HG03575 (cell line): ENCODE measurements at regions not wholly inside any gene's neighbourhood (a gene's known extent, or its start where the extent isn't known, plus 50 kb on each side); places are given as distances from the start of the nearest gene placed in this dataset.
"Not testable (repeated sequence)": the region's sequence is repeated elsewhere in the genome, so short reads cannot be mapped to it uniquely, and the experiment has no call there.

ENCODE experiments used
- ATAC-seq: cut with Tn5 transposase; IDR thresholded peaks from one replicate; pipeline ENCODE4 v1.9.1; 2021; ENCODE audit not compliant: unreplicated experiment, insufficient number of reproducible peaks, low FRiP score; ENCODE audit errors: extremely low read depth

- ATAC-seq = no peak
Observed at GRCh38 chr6:132118144-132118543, 167.0 kb upstream of the CCN2 start.

GRCh38 chr6:132115714-132116366 is 164.7 kb upstream of the CCN2 start:
- no peak for ATAC-seq

DNA sequence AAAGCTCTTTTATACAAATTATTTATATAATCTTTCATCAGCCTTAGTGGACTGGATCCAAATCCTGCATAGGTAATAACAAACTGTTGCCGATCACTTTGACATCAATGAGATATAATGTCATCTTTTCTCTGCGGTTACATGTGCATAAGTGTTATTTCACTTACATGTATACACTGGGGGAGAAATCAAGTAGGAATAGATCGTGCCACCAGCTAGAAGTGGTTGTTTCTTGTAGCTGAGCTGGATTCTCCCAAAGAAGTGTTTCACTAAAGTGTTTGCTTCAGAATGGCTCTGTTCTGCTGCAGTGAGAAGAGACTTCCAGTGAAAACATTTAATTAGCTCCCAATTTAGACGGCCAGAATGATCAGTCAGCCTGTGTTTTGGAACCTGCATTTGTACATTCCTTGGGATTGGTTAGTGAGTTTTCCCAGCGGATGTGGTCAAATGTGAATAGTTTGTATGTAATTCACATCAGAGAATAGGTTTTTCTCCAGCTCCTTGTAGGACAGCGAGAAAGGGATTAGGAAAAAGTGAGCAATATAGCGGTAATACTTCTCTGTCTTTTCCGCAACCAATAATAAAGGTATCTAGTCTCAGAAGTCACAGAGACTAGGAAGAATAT is 163.1 kb upstream of the CCN2 start:
- ATAC-seq = no peak

GRCh38 chr6:132109752-132110151 is 158.6 kb upstream of the CCN2 start:
- not testable (repeated sequence) for ATAC-seq

DNA sequence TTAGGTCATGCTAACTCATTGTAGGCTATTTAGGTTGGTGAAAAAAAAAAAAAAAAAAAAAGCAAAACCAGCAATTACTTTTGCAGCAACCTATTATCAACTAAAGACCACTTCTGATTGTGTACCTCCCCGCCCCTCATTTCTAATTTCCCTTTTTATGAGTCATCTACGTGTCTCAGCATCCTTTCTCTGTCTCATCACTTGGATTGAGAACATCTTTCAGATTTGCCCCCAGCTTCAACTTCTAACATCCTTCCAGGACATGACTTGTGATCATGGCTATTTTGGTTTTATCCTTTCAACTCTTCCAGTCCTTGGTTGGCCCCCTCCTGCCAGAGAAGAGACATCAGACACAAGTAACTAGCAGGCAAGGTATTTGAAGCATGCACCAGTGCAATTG is 156.7 kb upstream of the CCN2 start:
- no peak for ATAC-seq

- ATAC-seq = no peak
Observed at GRCh38 chr6:132101535-132101934, 150.4 kb upstream of the CCN2 start.

DNA sequence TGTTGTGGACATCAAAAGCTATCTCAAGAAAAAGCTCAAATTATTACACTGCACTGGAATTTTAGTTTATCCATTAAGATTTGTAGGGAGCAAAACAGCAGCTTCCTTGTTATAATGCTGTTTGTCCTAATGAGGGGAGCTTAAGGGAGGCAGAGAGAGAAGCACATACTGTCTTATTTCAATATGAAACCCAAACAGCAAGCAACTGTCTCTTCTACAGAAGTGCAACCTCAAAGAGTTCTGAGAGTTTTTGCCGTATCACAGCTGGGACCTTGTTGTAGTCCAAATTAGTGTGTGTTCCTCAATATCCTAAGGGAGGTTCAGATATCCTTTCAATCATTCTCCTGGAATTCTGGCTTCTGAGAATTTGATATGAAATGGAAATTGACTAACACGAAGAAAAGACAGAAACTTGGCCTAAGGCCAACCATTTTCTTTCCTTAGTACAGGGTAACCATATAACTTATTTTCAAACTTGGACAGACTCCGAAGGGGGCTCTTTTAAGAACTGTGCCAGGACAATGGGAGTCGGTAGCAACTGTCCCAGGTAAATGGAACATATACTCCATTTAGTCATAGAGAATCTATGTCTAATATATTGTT is 149.3 kb upstream of the CCN2 start:
- ATAC-seq = no peak

DNA sequence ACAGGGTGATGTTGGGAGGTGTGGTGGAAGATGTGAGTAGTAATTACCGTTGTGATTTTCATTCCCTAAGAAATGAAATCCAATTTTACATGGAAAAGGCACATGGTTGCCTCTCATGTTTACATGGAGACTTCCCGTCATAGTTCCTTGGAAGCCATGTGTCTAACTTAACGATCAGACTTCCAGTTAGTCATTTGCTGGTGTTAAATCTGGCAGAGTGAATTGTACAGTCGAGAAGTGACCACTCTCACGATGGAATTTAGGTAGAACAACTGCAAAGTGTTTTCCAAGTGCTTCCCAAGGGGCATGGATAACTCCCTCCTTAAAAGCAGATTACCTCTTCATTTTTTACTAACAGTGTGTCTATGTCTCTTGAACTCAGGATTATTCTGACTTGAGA is 145.8 kb upstream of the CCN2 start:
- ATAC-seq = no peak

GRCh38 chr6:132096245-132096644 is 145.1 kb upstream of the CCN2 start:
- no peak for ATAC-seq

- no peak for ATAC-seq
Observed at GRCh38 chr6:132089173-132089572, 138.0 kb upstream of the CCN2 start.

- no peak for ATAC-seq
Observed at GRCh38 chr6:132088150-132088549, 137.0 kb upstream of the CCN2 start.

GRCh38 chr6:132087391-132087790 is 136.2 kb upstream of the CCN2 start:
- no peak for ATAC-seq

DNA sequence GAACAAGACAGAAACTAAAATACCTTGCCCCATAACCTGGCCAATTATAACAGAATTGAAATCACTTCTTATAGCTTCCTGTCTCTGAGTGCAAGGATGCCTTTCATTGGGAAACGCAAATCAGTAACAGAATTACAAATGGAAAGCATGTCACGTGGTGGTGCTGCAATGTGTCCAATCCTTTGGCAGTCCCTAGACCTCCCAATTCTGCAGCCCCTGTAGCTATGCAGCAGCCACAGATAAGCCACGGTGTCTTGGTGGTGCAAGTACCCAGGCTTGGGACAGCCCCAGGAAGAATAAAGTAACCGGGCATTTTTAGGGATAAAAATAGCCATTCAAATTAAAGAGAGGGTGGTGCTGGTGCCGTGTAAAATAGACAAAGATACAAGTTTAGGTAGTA is 134.6 kb upstream of the CCN2 start:
- ATAC-seq = no peak

GRCh38 chr6:132084811-132085509 is 133.8 kb upstream of the CCN2 start:
- peak; percentile 70 for ATAC-seq

DNA sequence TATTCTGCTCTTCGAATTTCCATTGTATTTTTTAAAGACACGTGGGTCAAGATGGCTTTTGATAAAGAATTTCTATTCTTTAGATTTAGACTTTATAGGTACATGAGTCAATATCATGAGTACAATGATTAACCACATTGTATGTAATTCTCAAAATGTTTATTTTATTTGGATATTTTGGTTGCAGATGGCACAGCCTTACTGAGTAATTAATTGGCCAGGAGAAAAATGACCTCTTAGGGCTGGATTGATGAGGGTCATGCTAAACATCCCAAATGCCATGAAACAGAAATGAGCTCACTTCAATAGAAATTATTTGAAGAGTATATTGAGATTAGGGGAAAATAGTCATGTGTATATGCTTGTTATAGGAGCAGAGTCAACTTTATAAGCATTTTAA is 131.2 kb upstream of the CCN2 start:
- no peak for ATAC-seq

DNA sequence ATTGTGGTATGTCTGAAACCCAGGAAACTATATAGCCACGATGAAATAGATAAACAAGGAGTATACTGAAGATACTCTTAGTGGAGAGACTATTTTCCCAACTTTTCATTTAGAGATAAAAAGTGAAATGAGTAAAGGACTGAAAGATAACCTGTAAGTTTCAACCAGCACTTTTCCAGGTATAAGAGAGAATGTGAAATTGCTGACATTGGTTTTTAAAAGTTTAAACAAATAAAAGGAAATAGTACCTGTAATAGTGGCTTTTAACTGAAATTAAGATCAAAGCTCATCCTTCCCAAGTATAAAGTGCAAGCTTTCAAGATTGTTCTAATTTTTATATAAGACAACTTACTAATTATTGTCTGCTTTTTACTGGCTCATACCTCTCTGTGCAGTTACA is 130.2 kb upstream of the CCN2 start:
- no peak for ATAC-seq

- ATAC-seq = no peak
Observed at GRCh38 chr6:132079286-132079685, 128.1 kb upstream of the CCN2 start.

DNA sequence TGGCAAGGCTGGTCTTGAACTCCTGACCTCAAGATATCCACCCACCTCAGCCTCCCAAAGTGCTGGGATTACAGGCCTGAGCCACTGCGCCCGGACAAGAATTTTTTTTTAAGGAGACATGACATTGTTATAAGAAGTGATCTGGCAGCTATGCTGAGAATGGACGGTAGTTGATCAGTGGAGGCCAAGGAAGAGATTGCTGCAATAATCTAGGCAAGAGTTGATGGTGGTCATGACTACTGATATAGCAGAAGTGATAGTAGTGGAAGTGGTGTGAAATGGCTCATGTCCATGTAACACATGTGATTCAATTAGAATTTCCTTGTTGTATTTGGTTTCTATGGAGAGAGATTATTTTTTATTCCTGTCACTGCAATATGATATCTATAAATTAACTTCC is 125.3 kb upstream of the CCN2 start:
- ATAC-seq = no peak

- no peak for ATAC-seq
Observed at GRCh38 chr6:132072831-132073230, 121.7 kb upstream of the CCN2 start.

- ATAC-seq = no peak
Observed at GRCh38 chr6:132072271-132072670, 121.1 kb upstream of the CCN2 start.
